IMR-90 (cell line): ENCODE measurements at regions not wholly inside any gene's neighbourhood (a gene's known extent, or its start where the extent isn't known, plus 50 kb on each side); places are given as distances from the start of the nearest gene placed in this dataset.

ENCODE experiments used
- ATAC-seq: fragments of 200-7000 bp; cut with Tn5 transposase; 2 replicates; pipeline ENCODE4 v1.9.1; 2020; ENCODE audit warnings: low read depth, mild to moderate bottlenecking, moderate library complexity
- BruUV-seq: library from RNA; stranded (reverse); fragments of 400-500 nt; replicated peaks from 2 replicates; lab custom pipeline; 2021; lab: Mats Ljungman, UMichigan
- CTCF ChIA-PET: fragments of 300-600 bp; formaldehyde crosslinking; extraction: SDS; loops from one replicate; lab custom pipeline; 2021; ENCODE audit warnings: antibody characterized with exemption; lab: Yijun Ruan, JAX
- POLR2A ChIA-PET: fragments of 300-600 bp; sonication (Branson Sonifier 250); formaldehyde crosslinking; loops from one replicate; lab custom pipeline; 2022; ENCODE audit warnings: antibody characterized with exemption; ENCODE audit not compliant: unreplicated experiment; lab: Charles Lee
- DNase-seq: peaks from one replicate; pipeline ENCODE4 v3.0.0; 2013
- H2AFZ ChIP-seq: replicated peaks from 2 replicates; pipeline ENCODE3; 2013; ENCODE audit warnings: low read length, mild to moderate bottlenecking; ENCODE audit not compliant: poor library complexity
- H2AK5ac ChIP-seq: 2 replicates; pipeline ENCODE4 v1.6.1; 2013; ENCODE audit warnings: low read depth, low read length, inconsistent platforms
- H2AK9ac ChIP-seq: replicated peaks from 2 replicates; pipeline ENCODE3; 2013; ENCODE audit warnings: mild to moderate bottlenecking, low read depth, low read length, moderate library complexity; ENCODE audit not compliant: poor library complexity
- H2BK120ac ChIP-seq: 2 replicates; pipeline ENCODE4 v1.6.1; 2013; ENCODE audit warnings: low read depth, low read length, inconsistent platforms
- H2BK15ac ChIP-seq: 3 replicates; pipeline ENCODE4 v1.6.1; 2013; ENCODE audit warnings: low read depth, low read length, inconsistent platforms
- H2BK20ac ChIP-seq: 2 replicates; pipeline ENCODE4 v1.6.1; 2013; ENCODE audit warnings: low read depth, mild to moderate bottlenecking, inconsistent platforms, low read length, moderate library complexity
- H2BK5ac ChIP-seq: 2 replicates; pipeline ENCODE4 v1.6.1; 2013; ENCODE audit warnings: mild to moderate bottlenecking, low read depth, low read length, inconsistent platforms; ENCODE audit not compliant: poor library complexity, severe bottlenecking
- H3K14ac ChIP-seq: replicated peaks from 2 replicates; pipeline ENCODE4 v1.6.1; 2013; ENCODE audit warnings: low read depth, low read length, inconsistent platforms
- H3K18ac ChIP-seq: 2 replicates; pipeline ENCODE4 v1.6.1; 2013; ENCODE audit warnings: low read depth, low read length, control low read depth
- H3K23ac ChIP-seq: 2 replicates; pipeline ENCODE4 v1.6.1; 2013; ENCODE audit warnings: low read depth, low read length, inconsistent platforms
- H3K27ac ChIP-seq: 2 replicates; pipeline ENCODE4 v1.5.1; 2013; ENCODE audit warnings: mild to moderate bottlenecking, control low read depth, low read length; ENCODE audit not compliant: insufficient read depth
- H3K27me3 ChIP-seq: 2 replicates; pipeline ENCODE4 v1.6.1; 2013; ENCODE audit warnings: low read length; ENCODE audit not compliant: control insufficient read depth, insufficient read depth
- H3K36me3 ChIP-seq: 2 replicates; pipeline ENCODE4 v1.6.1; 2013; ENCODE audit warnings: low read length, mixed read lengths; ENCODE audit not compliant: control insufficient read depth, insufficient read depth
- H3K4ac ChIP-seq: 2 replicates; pipeline ENCODE4 v1.6.1; 2013; ENCODE audit warnings: low read depth, low read length, inconsistent platforms
- H3K4me1 ChIP-seq: 2 replicates; pipeline ENCODE4 v1.6.1; 2013; ENCODE audit warnings: low read length, mixed read lengths; ENCODE audit not compliant: control insufficient read depth, insufficient read depth
- H3K4me2 ChIP-seq: 2 replicates; pipeline ENCODE4 v1.6.1; 2013; ENCODE audit warnings: low read depth, mild to moderate bottlenecking, control low read depth, low read length, moderate library complexity
- H3K4me3 ChIP-seq: 2 replicates; pipeline ENCODE4 v1.5.1; 2013; ENCODE audit warnings: low read depth, mild to moderate bottlenecking, control low read depth, low read length, moderate library complexity; ENCODE audit not compliant: insufficient read depth
- H3K56ac ChIP-seq: 2 replicates; pipeline ENCODE4 v1.6.1; 2013; ENCODE audit warnings: low read length, inconsistent platforms; ENCODE audit not compliant: insufficient read depth; ENCODE audit errors: extremely low read depth
- H3K79me1 ChIP-seq, 2 experiments: 2 replicates each; pipeline ENCODE4 v1.6.1; 2013; ENCODE audit warnings: low read length in 2 of 2, inconsistent platforms in 1 of 2, low read depth in 1 of 2
- H3K9ac ChIP-seq: 2 replicates; pipeline ENCODE4 v1.6.1; 2013; ENCODE audit warnings: low read depth, low read length, control low read depth
- H3K9me1 ChIP-seq: 2 replicates; pipeline ENCODE4 v1.6.1; 2013; ENCODE audit warnings: low read length, inconsistent platforms; ENCODE audit not compliant: insufficient read depth
- H3K9me3 ChIP-seq: 2 replicates; pipeline ENCODE4 v1.6.1; 2013; ENCODE audit warnings: low read length; ENCODE audit not compliant: control insufficient read depth, insufficient read depth
- H4K20me1 ChIP-seq: 2 replicates; pipeline ENCODE4 v1.6.1; 2013; ENCODE audit warnings: low read length, inconsistent platforms; ENCODE audit not compliant: insufficient read depth
- H4K5ac ChIP-seq: 2 replicates; pipeline ENCODE4 v1.6.1; 2013; ENCODE audit warnings: mild to moderate bottlenecking, low read depth, low read length, control low read depth
- H4K8ac ChIP-seq, 2 experiments: 2 replicates each; pipeline ENCODE4 v1.6.1; 2013; ENCODE audit warnings: low read depth in 2 of 2, low read length in 2 of 2, control low read depth in 1 of 2, inconsistent platforms in 1 of 2
- H4K91ac ChIP-seq: 2 replicates; pipeline ENCODE4 v1.6.1; 2013; ENCODE audit warnings: low read depth, low read length, inconsistent platforms; ENCODE audit not compliant: insufficient read depth
- CEBPB ChIP-seq: IDR thresholded peaks from 2 replicates; pipeline ENCODE4 v1.6.1; 2012; ENCODE audit warnings: low read depth, low read length, improper control_type of control experiment
- FOS ChIP-seq: fragments of 150-350 bp; IDR thresholded peaks from 2 replicates; pipeline ENCODE4 v1.6.1; 2016; ENCODE audit warnings: low read depth, low read length
- MAFK ChIP-seq: IDR thresholded peaks from 2 replicates; pipeline ENCODE4 v1.6.1; 2012; ENCODE audit warnings: low read depth, low read length, improper control_type of control experiment
- MAZ ChIP-seq: IDR thresholded peaks from 2 replicates; pipeline ENCODE4 v1.6.1; 2012; ENCODE audit warnings: low read depth, mild to moderate bottlenecking, low read length, improper control_type of control experiment, moderate library complexity, borderline replicate concordance
- MXI1 ChIP-seq: IDR thresholded peaks from 2 replicates; pipeline ENCODE4 v1.6.1; 2012; ENCODE audit warnings: low read depth, mild to moderate bottlenecking, low read length, moderate library complexity, borderline replicate concordance
- NFE2L2 ChIP-seq: fragments of 150-350 bp; IDR thresholded peaks from 2 replicates; pipeline ENCODE4 v1.6.1; 2016; ENCODE audit warnings: low read depth, mild to moderate bottlenecking, low read length
- POLR2A ChIP-seq: IDR thresholded peaks from 2 replicates; pipeline ENCODE4 v1.6.1; 2012; ENCODE audit warnings: mild to moderate bottlenecking, low read depth, low read length
- RCOR1 ChIP-seq: IDR thresholded peaks from 2 replicates; pipeline ENCODE4 v1.6.1; 2012; ENCODE audit warnings: mild to moderate bottlenecking, low read length, improper control_type of control experiment; ENCODE audit not compliant: insufficient replicate concordance
- RFX5 ChIP-seq: IDR thresholded peaks from 2 replicates; pipeline ENCODE4 v1.8.0; 2012; ENCODE audit warnings: low read depth, mild to moderate bottlenecking, low read length, moderate library complexity
- SMC3 ChIP-seq: fragments of 150-350 bp; IDR thresholded peaks from 2 replicates; pipeline ENCODE4 v1.6.1; 2016; ENCODE audit warnings: low read depth, mild to moderate bottlenecking, antibody characterized with exemption, low read length, moderate library complexity
- WGBS, 2 experiments: methylation state at CpG; one replicate each; pipeline versions ENCODE4 v1.1.5 to v1.1.7; 2013; ENCODE audit warnings: missing lambda C conversion rate in 2 of 2; ENCODE audit not compliant: insufficient read length in 1 of 2; ENCODE audit errors: extremely low coverage in 2 of 2; 5-methylcytosine and 5-hydroxymethylcytosine counted together
- dilution Hi-C: fragments of 300-500 bp; cut with HindIII; formaldehyde crosslinking; loops from one replicate; pipeline ENCODE4 v1.14.3; 2018; ENCODE audit warnings: low sequenced_read_pairs; ENCODE audit not compliant: unreplicated experiment
- in situ Hi-C: fragments of 300-500 bp; cut with MboI; formaldehyde crosslinking; loops from 3 replicates; pipeline ENCODE4 v1.14.3; 2019; ENCODE audit warnings: low sequenced_read_pairs, inconsistent platforms, mixed read lengths
- intact Hi-C: fragments of 100-400 bp; cut with micrococcal nuclease; formaldehyde crosslinking; loops from 2 replicates; pipeline ENCODE4 v1.10.0; 2022

GRCh38 chr2:234793212-234793785, 158.5 kb upstream of the SH3BP4 start:
- Histone ChIP-seq H3K4me1 (peaks cover 6% of the 10 kb centered on the region), H2AK9ac (no peak overlapping the region), H2AFZ (no peak overlapping the region), H3K27me3 (no peaks in the 10 kb centered on the region), H4K5ac (no peak overlapping the region), H3K9ac (no peak overlapping the region), H4K91ac (no peak overlapping the region), H2BK20ac (no peak overlapping the region), H3K4me2 (no peak overlapping the region), H4K8ac (no peak overlapping the region), H3K27ac (no peak overlapping the region), H2AK5ac (no peak overlapping the region), H2BK15ac (no peak overlapping the region), H3K4ac (no peak overlapping the region), H3K56ac (no peak overlapping the region), H2BK120ac (no peak overlapping the region), H3K9me3 (no peaks in the 10 kb centered on the region), H3K4me3 (no peak overlapping the region), H3K14ac (no peak overlapping the region), H3K9me1 (no peaks in the 10 kb centered on the region), H3K36me3 (no peaks in the 10 kb centered on the region), H3K18ac (no peak overlapping the region), H4K20me1 (no peaks in the 10 kb centered on the region), H3K79me1 (no peaks in the 10 kb centered on the region), H3K23ac (no peak overlapping the region), H2BK5ac (no peak overlapping the region)
- 100% methylated on average over 1 of the region's 8 CpGs; no CpG with 5 or more reads in 1 of the 2 experiments for WGBS, 2 experiments
- ChIA-PET POLR2A (no interaction called here), CTCF (interaction anchor here (0.7 kb wide), 3 partner anchors 23 to 156 kb away, joined by 3 read pairs; no protein-coding TSS in a partner anchor)
- DNase-seq (no peak), ATAC-seq (no peak)
- no TSS peak for BruUV-seq
- intact Hi-C loops: no loop called here
- in situ Hi-C loops: no loop called here
- TF ChIP-seq RCOR1: no peak
- TF ChIP-seq POLR2A: no peak
- no peak for TF ChIP-seq SMC3
- no peak for TF ChIP-seq MXI1
- no peak for TF ChIP-seq MAZ
- TF ChIP-seq NFE2L2: no peak
- no peak for TF ChIP-seq CEBPB
- TF ChIP-seq RFX5: no peak
- TF ChIP-seq FOS: no peak
- TF ChIP-seq MAFK: no peak
- dilution Hi-C loops: no loop called here
